ENCODE measurements at regions not wholly inside any gene's neighbourhood (a gene's known extent, or its start where the extent isn't known, plus 50 kb on each side); places are given as distances from the start of the nearest gene placed in this dataset.

GRCh38 chr6:84926189-84927155, 162.1 kb upstream of the TBX18 start:
- H3K9me3 ChIP-seq (ENCODE audit: severe bottlenecking) = no peaks in the 10 kb centered on the region
- no peaks in the 10 kb centered on the region for H3K27me3 ChIP-seq (ENCODE audit: insufficient read depth, low read depth, severe bottlenecking)
- no peaks in the 10 kb centered on the region for H3K36me3 ChIP-seq
- DNase-seq = no peak
- no peak overlapping the region for H3K27ac ChIP-seq
- no peak overlapping the region for H3K4me3 ChIP-seq (ENCODE audit: low read depth, low read length)
- TF ChIP-seq, protein P1, sequence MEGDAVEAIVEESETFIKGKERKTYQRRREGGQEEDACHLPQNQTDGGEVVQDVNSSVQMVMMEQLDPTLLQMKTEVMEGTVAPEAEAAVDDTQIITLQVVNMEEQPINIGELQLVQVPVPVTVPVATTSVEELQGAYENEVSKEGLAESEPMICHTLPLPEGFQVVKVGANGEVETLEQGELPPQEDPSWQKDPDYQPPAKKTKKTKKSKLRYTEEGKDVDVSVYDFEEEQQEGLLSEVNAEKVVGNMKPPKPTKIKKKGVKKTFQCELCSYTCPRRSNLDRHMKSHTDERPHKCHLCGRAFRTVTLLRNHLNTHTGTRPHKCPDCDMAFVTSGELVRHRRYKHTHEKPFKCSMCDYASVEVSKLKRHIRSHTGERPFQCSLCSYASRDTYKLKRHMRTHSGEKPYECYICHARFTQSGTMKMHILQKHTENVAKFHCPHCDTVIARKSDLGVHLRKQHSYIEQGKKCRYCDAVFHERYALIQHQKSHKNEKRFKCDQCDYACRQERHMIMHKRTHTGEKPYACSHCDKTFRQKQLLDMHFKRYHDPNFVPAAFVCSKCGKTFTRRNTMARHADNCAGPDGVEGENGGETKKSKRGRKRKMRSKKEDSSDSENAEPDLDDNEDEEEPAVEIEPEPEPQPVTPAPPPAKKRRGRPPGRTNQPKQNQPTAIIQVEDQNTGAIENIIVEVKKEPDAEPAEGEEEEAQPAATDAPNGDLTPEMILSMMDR (IDR thresholded peaks at IDR 0.05; ENCODE audit: low read depth, low read length) = no peak

GRCh38 chr6:84921891-84922290, 157.5 kb upstream of the TBX18 start:
- no peaks in the 10 kb centered on the region for H3K9me3 ChIP-seq (ENCODE audit: severe bottlenecking)
- H3K27me3 ChIP-seq (ENCODE audit: insufficient read depth, low read depth, severe bottlenecking) = no peaks in the 10 kb centered on the region
- H3K36me3 ChIP-seq = no peaks in the 10 kb centered on the region
- no peak for DNase-seq
- TF ChIP-seq, protein P1 (IDR thresholded peaks at IDR 0.05; ENCODE audit: low read depth, low read length) = no peak
- H3K4me3 ChIP-seq (ENCODE audit: low read depth, low read length) = no peak overlapping the region
- H3K27ac ChIP-seq = no peak overlapping the region

GRCh38 chr6:84920021-84920420, 155.6 kb upstream of the TBX18 start:
- TF ChIP-seq, protein P1 (IDR thresholded peaks at IDR 0.05; ENCODE audit: low read depth, low read length) = no peak
- no peak overlapping the region for H3K27ac ChIP-seq
- no peaks in the 10 kb centered on the region for H3K9me3 ChIP-seq (ENCODE audit: severe bottlenecking)
- H3K4me3 ChIP-seq (ENCODE audit: low read depth, low read length) = no peak overlapping the region
- no peaks in the 10 kb centered on the region for H3K36me3 ChIP-seq
- H3K27me3 ChIP-seq (ENCODE audit: insufficient read depth, low read depth, severe bottlenecking) = no peaks in the 10 kb centered on the region
- DNase-seq = no peak

GRCh38 chr6:84916704-84917103, 152.3 kb upstream of the TBX18 start:
- Histone ChIP-seq H3K4me3 (ENCODE audit: low read depth, low read length) (no peak overlapping the region), H3K36me3 (no peaks in the 10 kb centered on the region), H3K9me3 (ENCODE audit: severe bottlenecking) (no peaks in the 10 kb centered on the region), H3K27ac (no peak overlapping the region), H3K27me3 (ENCODE audit: insufficient read depth, low read depth, severe bottlenecking) (no peaks in the 10 kb centered on the region)
- no peak for DNase-seq
- TF ChIP-seq, protein P1 (IDR thresholded peaks at IDR 0.05; ENCODE audit: low read depth, low read length) = no peak

GRCh38 chr6:84912472-84913322, 148.3 kb upstream of the TBX18 start:
- TF ChIP-seq, protein P1 (IDR thresholded peaks at IDR 0.05; ENCODE audit: low read depth, low read length) = no peak
- no peak overlapping the region for H3K27ac ChIP-seq
- no peak overlapping the region for H3K4me3 ChIP-seq (ENCODE audit: low read depth, low read length)
- no peaks in the 10 kb centered on the region for H3K27me3 ChIP-seq (ENCODE audit: insufficient read depth, low read depth, severe bottlenecking)
- no peaks in the 10 kb centered on the region for H3K9me3 ChIP-seq (ENCODE audit: severe bottlenecking)
- no peaks in the 10 kb centered on the region for H3K36me3 ChIP-seq
- no peak for DNase-seq
